ENCODE measurements at regions not wholly inside any gene's neighbourhood (a gene's known extent, or its start where the extent isn't known, plus 50 kb on each side); places are given as distances from the start of the nearest gene placed in this dataset.
"Not testable (repeated sequence)": the region's sequence is repeated elsewhere in the genome, so short reads cannot be mapped to it uniquely, and the experiment has no call there.

DNA sequence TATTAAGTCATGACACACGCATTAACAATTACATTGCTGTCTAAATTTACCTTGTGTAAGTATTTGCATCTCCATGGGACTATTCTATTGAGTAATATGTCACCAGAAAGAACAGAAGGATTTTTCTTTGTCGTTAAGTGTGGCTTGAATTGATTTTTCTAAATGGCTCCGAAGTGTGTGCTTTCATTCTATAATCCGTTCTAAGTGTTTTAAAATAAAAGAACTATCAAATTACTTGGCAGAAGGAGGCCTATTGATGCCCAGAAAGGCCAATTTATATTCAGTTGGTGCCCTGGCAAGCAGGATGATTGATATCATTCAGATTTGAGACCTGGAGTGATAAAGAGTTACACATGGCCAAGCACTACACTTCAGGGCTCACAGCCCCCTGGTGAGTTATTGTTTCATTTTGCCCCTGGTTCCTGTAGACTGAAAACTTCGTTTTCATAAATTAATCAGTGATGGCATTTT lies 538.9 kb upstream of the ANO5 start:
- no peak for DNase-seq (ENCODE audit: low read depth in 2 of 2)
- Histone ChIP-seq H3K4me1 (ENCODE audit: control insufficient read depth, extremely low read depth, insufficient read depth, low read length) (no peaks in the 10 kb centered on the region), H3K4me3 (replicated peaks in 1 of 4; ENCODE audit: control extremely low read depth in 1 of 4, insufficient read depth in 1 of 4, low read depth in 3 of 4, low read length in 4 of 4) (no peak overlapping the region), H3K27ac (ENCODE audit: insufficient read depth, low read length) (no peak overlapping the region), H3K9me3 (ENCODE audit: control insufficient read depth, insufficient read depth, low read depth, low read length) (no peaks in the 10 kb centered on the region), H3K4me2 (ENCODE audit: extremely low read depth, insufficient read depth, low read length) (no peak overlapping the region), H3K27me3 (ENCODE audit: control insufficient read depth, insufficient read depth, low read length) (no peaks in the 10 kb centered on the region), H3K36me3 (ENCODE audit: control insufficient read depth, insufficient read depth, low read length) (no peaks in the 10 kb centered on the region), H4K20me1 (ENCODE audit: control insufficient read depth, extremely low read depth, insufficient read depth, low read length) (no peaks in the 10 kb centered on the region), H3K9ac (ENCODE audit: insufficient read depth, low read length) (no peak overlapping the region), H3K79me2 (ENCODE audit: control insufficient read depth, insufficient read depth, low read length) (no peaks in the 10 kb centered on the region), H2AFZ (ENCODE audit: low read length) (no peak overlapping the region)
- TF ChIP-seq CTCF (conservative IDR thresholded peaks at IDR 0.05 in 1 of 2, IDR thresholded peaks at IDR 0.05 in 1 of 2; ENCODE audit: low read depth in 1 of 2, low read length in 2 of 2) (no peak), EZH2 (IDR thresholded peaks at IDR 0.05; ENCODE audit: low read length, missing control alignments) (no peak)

- no peak overlapping the region for H3K4me2 ChIP-seq (ENCODE audit: extremely low read depth, insufficient read depth, low read length)
- no peak overlapping the region for H3K9ac ChIP-seq (ENCODE audit: insufficient read depth, low read length)
- no peaks in the 10 kb centered on the region for H3K27me3 ChIP-seq (ENCODE audit: control insufficient read depth, insufficient read depth, low read length)
- H3K36me3 ChIP-seq (ENCODE audit: control insufficient read depth, insufficient read depth, low read length): no peaks in the 10 kb centered on the region
- H3K79me2 ChIP-seq (ENCODE audit: control insufficient read depth, insufficient read depth, low read length): no peaks in the 10 kb centered on the region
- no peak overlapping the region for H3K27ac ChIP-seq (ENCODE audit: insufficient read depth, low read length)
- no peaks in the 10 kb centered on the region for H3K4me1 ChIP-seq (ENCODE audit: control insufficient read depth, extremely low read depth, insufficient read depth, low read length)
- no peaks in the 10 kb centered on the region for H3K9me3 ChIP-seq (ENCODE audit: control insufficient read depth, insufficient read depth, low read depth, low read length)
- DNase-seq (ENCODE audit: low read depth in 2 of 2): no peak
- no peak overlapping the region for H2AFZ ChIP-seq (ENCODE audit: low read length)
- TF ChIP-seq CTCF (conservative IDR thresholded peaks at IDR 0.05 in 1 of 2, IDR thresholded peaks at IDR 0.05 in 1 of 2; ENCODE audit: low read depth in 1 of 2, low read length in 2 of 2): no peak
- TF ChIP-seq EZH2 (IDR thresholded peaks at IDR 0.05; ENCODE audit: low read length, missing control alignments): no peak
- H4K20me1 ChIP-seq (ENCODE audit: control insufficient read depth, extremely low read depth, insufficient read depth, low read length): no peaks in the 10 kb centered on the region
- no peak overlapping the region for H3K4me3 ChIP-seq (replicated peaks in 1 of 4; ENCODE audit: control extremely low read depth in 1 of 4, insufficient read depth in 1 of 4, low read depth in 3 of 4, low read length in 4 of 4)
Observed at GRCh38 chr11:21656065-21656464, 536.8 kb upstream of the ANO5 start.

DNA sequence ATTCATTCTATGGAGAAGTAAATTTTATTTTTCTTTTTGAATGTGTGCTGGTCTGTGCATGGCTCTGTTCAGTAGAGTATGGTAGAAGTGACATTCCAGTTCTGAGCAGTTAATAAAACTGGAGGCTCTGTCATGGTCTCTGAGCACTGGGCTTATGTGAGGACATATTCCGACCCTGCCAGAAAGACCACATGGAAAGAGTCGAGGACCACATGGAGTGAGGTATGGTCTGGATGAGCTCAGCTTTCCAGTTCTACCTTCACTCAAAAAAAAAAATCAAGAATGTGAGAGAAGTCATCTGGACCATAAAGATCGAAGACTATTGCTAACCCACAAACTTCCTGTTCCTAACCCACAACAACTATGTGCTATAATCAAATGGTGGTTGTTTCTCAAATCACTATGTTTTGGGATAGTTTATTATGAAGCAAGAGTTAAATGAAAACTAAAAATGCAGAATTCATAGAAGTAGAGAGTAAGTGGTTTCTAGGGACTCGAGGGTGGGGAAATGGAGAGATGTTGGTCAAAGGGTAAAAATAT lies 534.2 kb upstream of the ANO5 start:
- Histone ChIP-seq H3K27ac (ENCODE audit: insufficient read depth, low read length) (no peak overlapping the region), H3K4me2 (ENCODE audit: extremely low read depth, insufficient read depth, low read length) (no peak overlapping the region), H4K20me1 (ENCODE audit: control insufficient read depth, extremely low read depth, insufficient read depth, low read length) (no peaks in the 10 kb centered on the region), H3K36me3 (ENCODE audit: control insufficient read depth, insufficient read depth, low read length) (no peaks in the 10 kb centered on the region), H3K27me3 (ENCODE audit: control insufficient read depth, insufficient read depth, low read length) (no peaks in the 10 kb centered on the region), H3K4me3 (replicated peaks in 1 of 4; ENCODE audit: control extremely low read depth in 1 of 4, insufficient read depth in 1 of 4, low read depth in 3 of 4, low read length in 4 of 4) (no peak overlapping the region), H3K9me3 (ENCODE audit: control insufficient read depth, insufficient read depth, low read depth, low read length) (no peaks in the 10 kb centered on the region), H3K79me2 (ENCODE audit: control insufficient read depth, insufficient read depth, low read length) (no peaks in the 10 kb centered on the region), H3K9ac (ENCODE audit: insufficient read depth, low read length) (no peak overlapping the region), H2AFZ (ENCODE audit: low read length) (no peak overlapping the region), H3K4me1 (ENCODE audit: control insufficient read depth, extremely low read depth, insufficient read depth, low read length) (no peaks in the 10 kb centered on the region)
- TF ChIP-seq EZH2 (IDR thresholded peaks at IDR 0.05; ENCODE audit: low read length, missing control alignments): no peak
- TF ChIP-seq CTCF (conservative IDR thresholded peaks at IDR 0.05 in 1 of 2, IDR thresholded peaks at IDR 0.05 in 1 of 2; ENCODE audit: low read depth in 1 of 2, low read length in 2 of 2): no peak
- DNase-seq (ENCODE audit: low read depth in 2 of 2): no peak

DNA sequence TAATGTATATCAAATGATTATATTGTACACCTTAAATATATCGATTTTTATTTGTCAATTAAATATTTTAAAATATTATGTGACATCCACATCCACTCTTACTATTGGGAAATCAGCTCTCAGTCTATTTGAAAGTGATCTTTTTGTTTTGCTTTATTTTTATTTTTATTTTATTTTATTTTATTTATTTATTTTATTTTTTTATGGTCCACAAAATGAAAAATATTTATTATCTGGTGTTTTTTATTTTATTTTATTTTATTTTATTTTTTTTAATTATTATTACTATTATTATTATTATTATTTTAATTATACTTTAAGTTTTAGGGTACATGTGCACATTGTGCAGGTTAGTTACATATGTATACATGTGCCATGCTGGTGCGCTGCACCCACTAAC lies 533.5 kb upstream of the ANO5 start:
- not testable (repeated sequence) for H3K4me2 ChIP-seq (ENCODE audit: extremely low read depth, insufficient read depth, low read length); H3K9ac ChIP-seq (ENCODE audit: insufficient read depth, low read length); H3K36me3 ChIP-seq (ENCODE audit: control insufficient read depth, insufficient read depth, low read length); H3K9me3 ChIP-seq (ENCODE audit: control insufficient read depth, insufficient read depth, low read depth, low read length); H2AFZ ChIP-seq (ENCODE audit: low read length); H3K4me3 ChIP-seq (replicated peaks in 1 of 4; ENCODE audit: control extremely low read depth in 1 of 4, insufficient read depth in 1 of 4, low read depth in 3 of 4, low read length in 4 of 4); DNase-seq (ENCODE audit: low read depth in 2 of 2); H3K4me1 ChIP-seq (ENCODE audit: control insufficient read depth, extremely low read depth, insufficient read depth, low read length); H3K27me3 ChIP-seq (ENCODE audit: control insufficient read depth, insufficient read depth, low read length); H3K27ac ChIP-seq (ENCODE audit: insufficient read depth, low read length); H4K20me1 ChIP-seq (ENCODE audit: control insufficient read depth, extremely low read depth, insufficient read depth, low read length); H3K79me2 ChIP-seq (ENCODE audit: control insufficient read depth, insufficient read depth, low read length)
